Caco-2 (cell line): ENCODE measurements at regions not wholly inside any gene's neighbourhood (a gene's known extent, or its start where the extent isn't known, plus 50 kb on each side); places are given as distances from the start of the nearest gene placed in this dataset.

Source experiments
- BruUV-seq: library from RNA; stranded (reverse); fragments of 400-500 nt; replicated peaks from 2 replicates; lab custom pipeline; 2021; lab: Mats Ljungman, UMichigan
- CTCF ChIA-PET: fragments of 300-600 bp; sonication (Branson Sonifier 250); formaldehyde crosslinking; loops from one replicate; lab custom pipeline; 2022; ENCODE audit warnings: antibody characterized with exemption; lab: Charles Lee
- POLR2A ChIA-PET: fragments of 300-600 bp; sonication (Branson Sonifier 250); formaldehyde crosslinking; loops from one replicate; lab custom pipeline; 2022; ENCODE audit warnings: antibody characterized with exemption; lab: Charles Lee
- DNase-seq, 2 experiments: peaks; one replicate each; pipeline versions ENCODE4 v3.0.0 to v3.0.0-alpha.2; 2020 to 2022
- H3K27me3 ChIP-seq: replicated peaks from 2 replicates; pipeline ENCODE4 v1.6.0; 2011; ENCODE audit warnings: low read length; ENCODE audit not compliant: control insufficient read depth, insufficient read depth
- H3K36me3 ChIP-seq: 2 replicates; pipeline ENCODE4 v1.5.1; 2011; ENCODE audit warnings: low read length; ENCODE audit not compliant: control insufficient read depth, insufficient read depth
- H3K4me1 ChIP-seq: fragments of 250-450 bp; sonication (Bioruptor Pico); 2 replicates; pipeline ENCODE4 v1.5.1; 2020; ENCODE audit warnings: mild to moderate bottlenecking
- H3K4me3 ChIP-seq: 2 replicates; pipeline ENCODE4 v1.5.1; 2011; ENCODE audit warnings: low read depth, mild to moderate bottlenecking, control low read depth, low read length
- H3K9me3 ChIP-seq: fragments of 250-450 bp; sonication (Bioruptor Pico); 2 replicates; pipeline ENCODE4 v1.5.1; 2020; ENCODE audit warnings: mild to moderate bottlenecking, moderate library complexity
- H3K27ac Mint-ChIP-seq: one replicate; pipeline ENCODE4 v1.8.0; 2022; ENCODE audit warnings: mixed read lengths; ENCODE audit not compliant: unreplicated experiment
- H3K27me3 Mint-ChIP-seq: one replicate; pipeline ENCODE4 v1.8.0; 2022; ENCODE audit warnings: mixed read lengths; ENCODE audit not compliant: insufficient read depth, unreplicated experiment
- H3K36me3 Mint-ChIP-seq: one replicate; pipeline ENCODE4 v1.8.0; 2022; ENCODE audit warnings: mild to moderate bottlenecking, mixed read lengths; ENCODE audit not compliant: insufficient read depth, unreplicated experiment
- H3K4me1 Mint-ChIP-seq: one replicate; pipeline ENCODE4 v1.8.0; 2022; ENCODE audit warnings: low read depth, mixed read lengths; ENCODE audit not compliant: unreplicated experiment
- H3K4me3 Mint-ChIP-seq: one replicate; pipeline ENCODE4 v1.8.0; 2022; ENCODE audit warnings: mild to moderate bottlenecking, moderate library complexity, mixed read lengths; ENCODE audit not compliant: unreplicated experiment
- H3K9me3 Mint-ChIP-seq: one replicate; pipeline ENCODE4 v1.8.0; 2022; ENCODE audit warnings: mixed read lengths; ENCODE audit not compliant: unreplicated experiment
- intact Hi-C: fragments of 100-400 bp; cut with micrococcal nuclease; formaldehyde crosslinking; loops from one replicate; pipeline ENCODE4 v1.10.0; 2022; ENCODE audit not compliant: unreplicated experiment
- TF ChIP-seq, protein P1 (sequence below), 2 experiments: fragments of 200-600 bp in 1 of 2; IDR thresholded peaks; 1 replicate in 1 of 2; 2 replicates in 1 of 2; pipeline versions ENCODE4 v1.5.1 to v1.8.0; 2011 to 2022; ENCODE audit warnings: antibody characterized with exemption in 1 of 2, control low read depth in 1 of 2, inconsistent platforms in 1 of 2, low read depth in 1 of 2, low read length in 1 of 2, mild to moderate bottlenecking in 1 of 2, moderate library complexity in 1 of 2; ENCODE audit not compliant: insufficient read depth in 1 of 2, severe bottlenecking in 1 of 2, unreplicated experiment in 1 of 2

DNA sequence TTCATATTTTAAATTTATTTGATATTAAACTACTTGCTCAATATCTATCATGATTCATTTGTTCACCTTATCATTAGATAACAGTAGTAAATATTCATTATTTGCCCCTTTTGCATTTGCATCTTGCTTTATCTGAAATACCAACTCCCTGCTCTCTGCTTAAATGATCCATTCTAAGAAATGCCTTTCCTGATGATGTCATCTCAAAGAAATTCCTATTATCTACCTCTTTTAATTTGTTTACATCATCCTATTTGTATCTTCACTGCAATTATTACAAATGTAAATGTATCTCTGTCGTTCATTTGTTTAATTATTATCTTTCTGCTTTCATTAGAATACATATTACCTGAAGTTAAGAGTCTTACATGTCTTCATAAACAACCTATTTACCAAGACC lies 549.9 kb downstream of the CBLN2 start:
- no peaks in the 10 kb centered on the region for H3K27me3 ChIP-seq
- no peak for DNase-seq
- intact Hi-C loops: no loop called here
- Mint-ChIP-seq H3K27ac (no peak overlapping the region), H3K4me1 (no peaks in the 10 kb centered on the region), H3K27me3 (no peaks in the 10 kb centered on the region), H3K9me3 (no peaks in the 10 kb centered on the region), H3K36me3 (no peaks in the 10 kb centered on the region), H3K4me3 (no peak overlapping the region)
- TF ChIP-seq, protein P1, sequence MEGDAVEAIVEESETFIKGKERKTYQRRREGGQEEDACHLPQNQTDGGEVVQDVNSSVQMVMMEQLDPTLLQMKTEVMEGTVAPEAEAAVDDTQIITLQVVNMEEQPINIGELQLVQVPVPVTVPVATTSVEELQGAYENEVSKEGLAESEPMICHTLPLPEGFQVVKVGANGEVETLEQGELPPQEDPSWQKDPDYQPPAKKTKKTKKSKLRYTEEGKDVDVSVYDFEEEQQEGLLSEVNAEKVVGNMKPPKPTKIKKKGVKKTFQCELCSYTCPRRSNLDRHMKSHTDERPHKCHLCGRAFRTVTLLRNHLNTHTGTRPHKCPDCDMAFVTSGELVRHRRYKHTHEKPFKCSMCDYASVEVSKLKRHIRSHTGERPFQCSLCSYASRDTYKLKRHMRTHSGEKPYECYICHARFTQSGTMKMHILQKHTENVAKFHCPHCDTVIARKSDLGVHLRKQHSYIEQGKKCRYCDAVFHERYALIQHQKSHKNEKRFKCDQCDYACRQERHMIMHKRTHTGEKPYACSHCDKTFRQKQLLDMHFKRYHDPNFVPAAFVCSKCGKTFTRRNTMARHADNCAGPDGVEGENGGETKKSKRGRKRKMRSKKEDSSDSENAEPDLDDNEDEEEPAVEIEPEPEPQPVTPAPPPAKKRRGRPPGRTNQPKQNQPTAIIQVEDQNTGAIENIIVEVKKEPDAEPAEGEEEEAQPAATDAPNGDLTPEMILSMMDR (IDR thresholded peaks at IDR 0.05; ENCODE audit: insufficient read depth in 1 of 2, low read depth in 1 of 2, low read length in 1 of 2, severe bottlenecking in 1 of 2, unreplicated experiment in 1 of 2): no peak
- H3K36me3 ChIP-seq: no peaks in the 10 kb centered on the region
- BruUV-seq: no TSS peak
- CTCF ChIA-PET: no interaction called here
- H3K9me3 ChIP-seq: no peaks in the 10 kb centered on the region
- POLR2A ChIA-PET: no interaction called here
- H3K4me1 ChIP-seq: no peaks in the 10 kb centered on the region
- H3K4me3 ChIP-seq: no peak overlapping the region

DNA sequence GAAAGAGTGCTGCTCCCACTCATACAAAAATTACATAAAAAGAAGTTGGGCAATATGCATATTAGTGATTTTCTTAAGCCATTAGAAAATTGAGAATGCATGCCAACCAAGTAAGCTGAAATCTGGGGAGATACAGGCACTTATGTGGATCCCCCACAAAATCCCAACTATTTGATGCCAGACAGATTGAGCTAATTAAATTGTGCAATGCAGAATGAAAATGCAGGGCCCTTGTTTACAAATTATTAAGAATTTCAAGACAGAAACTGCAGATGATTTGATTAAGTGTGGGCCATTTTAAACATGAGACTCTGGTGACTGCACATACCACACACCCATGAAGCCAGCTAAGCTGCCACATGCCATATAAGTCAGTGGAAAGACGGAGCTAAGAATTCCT lies 554.5 kb downstream of the CBLN2 start:
- no peak overlapping the region for H3K27ac Mint-ChIP-seq
- no peak overlapping the region for H3K4me3 Mint-ChIP-seq
- ChIA-PET CTCF (no interaction called here), POLR2A (no interaction called here)
- Histone ChIP-seq H3K27me3 (no peaks in the 10 kb centered on the region), H3K4me1 (no peaks in the 10 kb centered on the region), H3K9me3 (no peaks in the 10 kb centered on the region), H3K4me3 (no peak overlapping the region), H3K36me3 (no peaks in the 10 kb centered on the region)
- no TSS peak for BruUV-seq
- intact Hi-C loops: no loop called here
- H3K4me1 Mint-ChIP-seq: no peaks in the 10 kb centered on the region
- DNase-seq: no peak
- H3K27me3 Mint-ChIP-seq: no peaks in the 10 kb centered on the region
- H3K9me3 Mint-ChIP-seq: no peaks in the 10 kb centered on the region
- TF ChIP-seq, protein P1 (IDR thresholded peaks at IDR 0.05; ENCODE audit: insufficient read depth in 1 of 2, low read depth in 1 of 2, low read length in 1 of 2, severe bottlenecking in 1 of 2, unreplicated experiment in 1 of 2): no peak
- no peaks in the 10 kb centered on the region for H3K36me3 Mint-ChIP-seq

DNA sequence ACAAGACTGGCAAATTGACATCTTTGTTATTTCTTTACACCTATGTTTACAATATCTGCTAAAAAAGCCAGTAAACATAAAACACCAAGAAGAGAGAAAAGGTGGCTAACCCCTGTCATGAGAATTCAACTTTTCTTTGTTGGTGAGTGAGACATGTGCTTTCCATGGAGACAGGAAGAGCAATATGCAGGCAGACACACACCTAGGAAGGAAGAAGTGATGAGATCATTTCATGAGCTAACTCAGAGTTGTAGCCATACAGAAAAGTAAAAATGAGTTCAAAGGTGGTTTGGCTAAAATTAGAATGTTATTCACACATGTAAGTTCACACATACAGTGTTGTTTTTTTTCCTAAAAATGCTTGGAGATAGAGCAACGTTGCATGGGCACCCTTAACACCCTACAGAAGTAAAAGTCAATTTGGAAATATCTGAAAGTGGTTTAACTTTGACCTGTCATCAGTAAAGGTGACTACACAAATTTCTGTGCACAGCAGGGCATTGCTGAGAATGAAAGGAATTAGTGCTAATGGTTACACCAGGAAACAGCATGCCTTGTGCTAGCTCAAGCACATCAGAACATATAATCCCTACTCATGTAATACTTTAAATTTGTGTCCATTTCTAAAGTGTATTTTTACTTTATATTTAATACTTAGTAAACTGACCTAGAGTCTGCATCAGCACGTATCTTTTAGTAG lies 557.6 kb downstream of the CBLN2 start:
- intact Hi-C loops: no loop called here
- H3K4me3 ChIP-seq: no peak overlapping the region
- CTCF ChIA-PET: no interaction called here
- no peaks in the 10 kb centered on the region for H3K4me1 Mint-ChIP-seq
- no peak overlapping the region for H3K4me3 Mint-ChIP-seq
- TF ChIP-seq, protein P1 (IDR thresholded peaks at IDR 0.05; ENCODE audit: insufficient read depth in 1 of 2, low read depth in 1 of 2, low read length in 1 of 2, severe bottlenecking in 1 of 2, unreplicated experiment in 1 of 2): no peak
- H3K4me1 ChIP-seq: no peaks in the 10 kb centered on the region
- H3K27me3 Mint-ChIP-seq: no peaks in the 10 kb centered on the region
- no peaks in the 10 kb centered on the region for H3K9me3 Mint-ChIP-seq
- H3K9me3 ChIP-seq: no peaks in the 10 kb centered on the region
- no peak for DNase-seq
- POLR2A ChIA-PET: no interaction called here
- no peaks in the 10 kb centered on the region for H3K36me3 ChIP-seq
- H3K27ac Mint-ChIP-seq: no peak overlapping the region
- BruUV-seq: no TSS peak
- no peaks in the 10 kb centered on the region for H3K36me3 Mint-ChIP-seq
- H3K27me3 ChIP-seq: no peaks in the 10 kb centered on the region
